ENCODE measurements at regions not wholly inside any gene's neighbourhood (a gene's known extent, or its start where the extent isn't known, plus 50 kb on each side); places are given as distances from the start of the nearest gene placed in this dataset.

- DNase-seq (ENCODE audit: low spot score) = no peak
Observed at GRCh38 chr10:71023704-71024283, 135.4 kb upstream of the PCBD1 start.

GRCh38 chr10:71024490-71024889 lies 136.1 kb upstream of the PCBD1 start:
- DNase-seq (ENCODE audit: low spot score) = no peak

GRCh38 chr10:71025535-71025934 lies 137.2 kb upstream of the PCBD1 start:
- no peak for DNase-seq (ENCODE audit: low spot score)

GRCh38 chr10:71028066-71028465 lies 139.7 kb upstream of the PCBD1 start:
- no peak for DNase-seq (ENCODE audit: low spot score)

- no peak for DNase-seq (ENCODE audit: low spot score)
Observed at GRCh38 chr10:71029411-71029892, 141.1 kb upstream of the PCBD1 start.

GRCh38 chr10:71029907-71030306 lies 141.5 kb upstream of the PCBD1 start:
- no peak for DNase-seq (ENCODE audit: low spot score)

GRCh38 chr10:71031026-71031425 lies 142.7 kb upstream of the PCBD1 start:
- DNase-seq (ENCODE audit: low spot score) = no peak

GRCh38 chr10:71031603-71032002 lies 143.2 kb upstream of the PCBD1 start:
- DNase-seq (ENCODE audit: low spot score) = no peak

GRCh38 chr10:71032887-71033286 lies 144.5 kb upstream of the PCBD1 start:
- no peak for DNase-seq (ENCODE audit: low spot score)

GRCh38 chr10:71033396-71033980 lies 145.1 kb upstream of the PCBD1 start:
- DNase-seq (ENCODE audit: low spot score) = no peak

GRCh38 chr10:71035511-71036296 lies 147.3 kb upstream of the PCBD1 start:
- DNase-seq (ENCODE audit: low spot score) = no peak

- no peak for DNase-seq (ENCODE audit: low spot score)
Observed at GRCh38 chr10:71036297-71036966, 148.1 kb upstream of the PCBD1 start.

GRCh38 chr10:71038091-71038633 lies 149.8 kb upstream of the PCBD1 start:
- DNase-seq (ENCODE audit: low spot score) = no peak

GRCh38 chr10:71038921-71039320 lies 150.6 kb upstream of the PCBD1 start:
- DNase-seq (ENCODE audit: low spot score) = no peak

GRCh38 chr10:71039551-71039950 lies 151.2 kb upstream of the PCBD1 start:
- DNase-seq (ENCODE audit: low spot score) = no peak

GRCh38 chr10:71040343-71040742 lies 152.0 kb upstream of the PCBD1 start:
- no peak for DNase-seq (ENCODE audit: low spot score)

GRCh38 chr10:71040846-71041605 lies 152.7 kb upstream of the PCBD1 start:
- no peak for DNase-seq (ENCODE audit: low spot score)

GRCh38 chr10:71042216-71042615 lies 153.9 kb upstream of the PCBD1 start:
- no peak for DNase-seq (ENCODE audit: low spot score)

GRCh38 chr10:71042699-71043098 lies 154.3 kb upstream of the PCBD1 start:
- DNase-seq (ENCODE audit: low spot score) = no peak

- no peak for DNase-seq (ENCODE audit: low spot score)
Observed at GRCh38 chr10:71043858-71044257, 155.5 kb upstream of the PCBD1 start.

GRCh38 chr10:71044720-71045119 lies 156.4 kb upstream of the PCBD1 start:
- DNase-seq (ENCODE audit: low spot score) = no peak
